Vagina (tissue), 2 donors: ENCODE measurements at regions not wholly inside any gene's neighbourhood (a gene's known extent, or its start where the extent isn't known, plus 50 kb on each side); places are given as distances from the start of the nearest gene placed in this dataset.

Source experiments
- POLR2A ChIP-seq, 2 donors: fragments of 450-650 bp; IDR thresholded peaks; one replicate each; pipeline ENCODE4 v1.6.1; 2017; ENCODE audit warnings: antibody characterized with exemption in 2 of 2, mild to moderate bottlenecking in 2 of 2, moderate library complexity in 2 of 2
- POLR2AphosphoS5 ChIP-seq, 2 donors: sonication (generic); formaldehyde crosslinking; IDR thresholded peaks; one replicate each; pipeline ENCODE4 v1.9.0; 2017; ENCODE audit warnings: antibody characterized with exemption in 2 of 2, mild to moderate bottlenecking in 2 of 2, low read depth in 1 of 2; ENCODE audit not compliant: insufficient read depth in 1 of 2
- TF ChIP-seq, protein P1 (sequence below), 3 experiments: fragments of 450-650 bp in 2 of 3; fragments of 200-600 bp in 1 of 3; sonication (generic) in 1 of 3; IDR thresholded peaks; one replicate each; pipeline ENCODE4 v1.5.1; 2017 to 2019; ENCODE audit warnings: antibody characterized with exemption in 3 of 3, mild to moderate bottlenecking in 2 of 3, moderate library complexity in 2 of 3

DNA sequence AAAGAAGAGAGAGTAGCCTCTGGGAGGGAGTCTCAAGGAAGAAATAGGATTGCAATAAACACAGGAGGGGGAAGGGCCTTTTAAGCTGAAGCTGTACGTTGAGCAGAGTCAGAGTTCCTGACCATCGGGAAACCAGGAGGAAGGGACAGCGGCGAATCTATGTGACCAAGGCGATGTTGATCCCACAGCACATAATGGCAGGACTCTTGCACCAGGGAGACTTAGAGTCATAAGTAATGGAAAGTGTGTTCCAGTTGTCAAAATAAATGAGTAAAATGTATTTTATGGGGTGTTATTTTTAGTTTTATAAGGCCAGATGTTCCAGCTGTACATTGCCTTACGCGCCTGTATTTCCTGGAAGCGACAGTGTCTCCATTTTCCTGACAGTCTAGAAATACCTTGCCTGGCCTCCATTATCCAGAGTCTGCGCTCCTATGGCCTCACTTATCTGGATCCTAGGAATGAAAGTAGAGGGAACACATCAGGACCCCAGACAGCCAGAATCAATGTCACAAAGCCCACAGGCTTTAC lies 152.8 kb upstream of the COPS8 start:
- TF ChIP-seq POLR2A (IDR thresholded peaks at IDR 0.05) (no peak), POLR2AphosphoS5 (IDR thresholded peaks at IDR 0.05; ENCODE audit: insufficient read depth in 1 of 2, low read depth in 1 of 2) (peak in 1 of 2 donors; percentile 23)
- TF ChIP-seq, protein P1, sequence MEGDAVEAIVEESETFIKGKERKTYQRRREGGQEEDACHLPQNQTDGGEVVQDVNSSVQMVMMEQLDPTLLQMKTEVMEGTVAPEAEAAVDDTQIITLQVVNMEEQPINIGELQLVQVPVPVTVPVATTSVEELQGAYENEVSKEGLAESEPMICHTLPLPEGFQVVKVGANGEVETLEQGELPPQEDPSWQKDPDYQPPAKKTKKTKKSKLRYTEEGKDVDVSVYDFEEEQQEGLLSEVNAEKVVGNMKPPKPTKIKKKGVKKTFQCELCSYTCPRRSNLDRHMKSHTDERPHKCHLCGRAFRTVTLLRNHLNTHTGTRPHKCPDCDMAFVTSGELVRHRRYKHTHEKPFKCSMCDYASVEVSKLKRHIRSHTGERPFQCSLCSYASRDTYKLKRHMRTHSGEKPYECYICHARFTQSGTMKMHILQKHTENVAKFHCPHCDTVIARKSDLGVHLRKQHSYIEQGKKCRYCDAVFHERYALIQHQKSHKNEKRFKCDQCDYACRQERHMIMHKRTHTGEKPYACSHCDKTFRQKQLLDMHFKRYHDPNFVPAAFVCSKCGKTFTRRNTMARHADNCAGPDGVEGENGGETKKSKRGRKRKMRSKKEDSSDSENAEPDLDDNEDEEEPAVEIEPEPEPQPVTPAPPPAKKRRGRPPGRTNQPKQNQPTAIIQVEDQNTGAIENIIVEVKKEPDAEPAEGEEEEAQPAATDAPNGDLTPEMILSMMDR (IDR thresholded peaks at IDR 0.05): no peak
